ENCODE measurements at regions not wholly inside any gene's neighbourhood (a gene's known extent, or its start where the extent isn't known, plus 50 kb on each side); places are given as distances from the start of the nearest gene placed in this dataset.

- no peaks in the 10 kb centered on the region for H3K79me2 ChIP-seq (ENCODE audit: insufficient read depth, low read length)
- no peak for TF ChIP-seq EZH2phosphoT487 (conservative IDR thresholded peaks at IDR 0.05; ENCODE audit: low read length)
- no peak for TF ChIP-seq CTCF (IDR thresholded peaks at IDR 0.05; ENCODE audit: insufficient read depth, low read length, poor library complexity, severe bottlenecking)
- no peak overlapping the region for H3K9ac ChIP-seq (ENCODE audit: low read length)
These were observed 535.6 kb upstream of the MEF2C start for GRCh38 chr5:89418407-89419085.

GRCh38 chr5:89417990-89418389, 535.0 kb upstream of the MEF2C start:
- Histone ChIP-seq H3K9ac (ENCODE audit: low read length) (no peak overlapping the region), H3K36me3 (ENCODE audit: low read length) (no peaks in the 10 kb centered on the region), H3F3A (ENCODE audit: insufficient read depth) (no peaks in the 10 kb centered on the region), H3K9me3 (ENCODE audit: insufficient read depth, low read length) (no peaks in the 10 kb centered on the region), H3K9me2 (replicated peaks; ENCODE audit: insufficient read depth, low read length) (no peaks in the 10 kb centered on the region), H3K27me3 (ENCODE audit: low read length) (no peaks in the 10 kb centered on the region), H4K20me1 (ENCODE audit: low read depth, low read length) (no peaks in the 10 kb centered on the region), H3K4me3 (ENCODE audit: insufficient read depth, low read length, poor library complexity, severe bottlenecking) (no peak overlapping the region), H2AFZ (ENCODE audit: low read depth, low read length, severe bottlenecking) (no peak overlapping the region), H3K27ac (ENCODE audit: low read depth, low read length) (no peak overlapping the region), H3K4me2 (ENCODE audit: low read depth, low read length, poor library complexity, severe bottlenecking) (no peak overlapping the region), H3K79me2 (ENCODE audit: insufficient read depth, low read length) (no peaks in the 10 kb centered on the region)
- no peak for TF ChIP-seq EZH2phosphoT487 (conservative IDR thresholded peaks at IDR 0.05; ENCODE audit: low read length)
- TF ChIP-seq CTCF (IDR thresholded peaks at IDR 0.05; ENCODE audit: insufficient read depth, low read length, poor library complexity, severe bottlenecking): no peak

More at GRCh38 chr5:89418407-89419085, 535.6 kb upstream of the MEF2C start:
- H3F3A ChIP-seq (ENCODE audit: insufficient read depth): no peaks in the 10 kb centered on the region
- no peaks in the 10 kb centered on the region for H4K20me1 ChIP-seq (ENCODE audit: low read depth, low read length)
- H3K27ac ChIP-seq (ENCODE audit: low read depth, low read length): no peak overlapping the region
- H3K27me3 ChIP-seq (ENCODE audit: low read length): no peaks in the 10 kb centered on the region
- H3K9me3 ChIP-seq (ENCODE audit: insufficient read depth, low read length): no peaks in the 10 kb centered on the region
- no peak overlapping the region for H3K4me3 ChIP-seq (ENCODE audit: insufficient read depth, low read length, poor library complexity, severe bottlenecking)
- H3K9me2 ChIP-seq (replicated peaks; ENCODE audit: insufficient read depth, low read length): no peaks in the 10 kb centered on the region
- H2AFZ ChIP-seq (ENCODE audit: low read depth, low read length, severe bottlenecking): no peak overlapping the region
- H3K36me3 ChIP-seq (ENCODE audit: low read length): no peaks in the 10 kb centered on the region
- no peak overlapping the region for H3K4me2 ChIP-seq (ENCODE audit: low read depth, low read length, poor library complexity, severe bottlenecking)

GRCh38 chr5:89417515-89417914, 534.5 kb upstream of the MEF2C start:
- Histone ChIP-seq H3F3A (ENCODE audit: insufficient read depth) (no peaks in the 10 kb centered on the region), H3K27me3 (ENCODE audit: low read length) (no peaks in the 10 kb centered on the region), H3K36me3 (ENCODE audit: low read length) (no peaks in the 10 kb centered on the region), H3K9me2 (replicated peaks; ENCODE audit: insufficient read depth, low read length) (no peaks in the 10 kb centered on the region), H3K27ac (ENCODE audit: low read depth, low read length) (no peak overlapping the region), H3K9me3 (ENCODE audit: insufficient read depth, low read length) (no peaks in the 10 kb centered on the region), H2AFZ (ENCODE audit: low read depth, low read length, severe bottlenecking) (no peak overlapping the region), H3K4me2 (ENCODE audit: low read depth, low read length, poor library complexity, severe bottlenecking) (no peak overlapping the region), H4K20me1 (ENCODE audit: low read depth, low read length) (no peaks in the 10 kb centered on the region), H3K79me2 (ENCODE audit: insufficient read depth, low read length) (no peaks in the 10 kb centered on the region), H3K9ac (ENCODE audit: low read length) (no peak overlapping the region), H3K4me3 (ENCODE audit: insufficient read depth, low read length, poor library complexity, severe bottlenecking) (no peak overlapping the region)
- TF ChIP-seq CTCF (IDR thresholded peaks at IDR 0.05; ENCODE audit: insufficient read depth, low read length, poor library complexity, severe bottlenecking): no peak
- no peak for TF ChIP-seq EZH2phosphoT487 (conservative IDR thresholded peaks at IDR 0.05; ENCODE audit: low read length)

Measured in SU-DHL-6 (cell line).